ENCODE measurements at regions not wholly inside any gene's neighbourhood (a gene's known extent, or its start where the extent isn't known, plus 50 kb on each side); places are given as distances from the start of the nearest gene placed in this dataset.

DNA sequence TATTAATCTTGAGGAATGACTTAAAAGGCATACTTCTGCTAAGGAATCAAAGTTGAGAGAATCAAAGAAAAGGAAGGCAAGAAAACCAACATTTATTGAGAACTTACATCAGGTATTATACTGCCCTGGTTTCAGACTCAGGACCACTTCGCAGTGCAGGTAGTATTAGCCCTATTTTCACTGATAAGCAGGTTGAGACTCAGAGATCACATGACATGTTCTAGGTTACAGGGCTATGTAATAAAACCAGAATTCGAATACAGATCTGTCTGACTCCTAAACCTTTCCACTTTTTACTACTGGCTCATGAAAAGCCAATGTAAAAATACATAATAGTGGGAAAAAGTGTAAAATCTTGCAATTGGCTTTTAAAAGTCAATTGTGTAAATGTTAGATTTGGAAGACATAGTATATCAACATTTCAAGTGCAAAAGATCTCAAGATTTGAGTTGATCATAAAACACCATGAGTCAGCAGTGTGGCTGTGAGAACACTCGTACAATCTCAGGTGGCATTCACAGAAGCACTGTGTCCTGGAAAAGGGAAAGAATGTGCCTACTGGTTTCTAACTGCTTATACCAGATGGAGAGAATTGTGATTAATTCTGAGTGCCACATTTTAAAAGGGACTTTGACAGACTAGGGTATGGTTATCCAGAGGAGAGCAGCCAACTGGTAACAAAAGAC lies 195.8 kb upstream of the MKLN1 start:
- no peaks in the 10 kb centered on the region for H3K36me3 ChIP-seq (ENCODE audit: control insufficient read depth in 1 of 2, insufficient read depth in 2 of 2, low read length in 2 of 2)
- no peak overlapping the region for H3K27ac ChIP-seq (ENCODE audit: low read depth, low read length)
- H3K4me1 ChIP-seq (ENCODE audit: control insufficient read depth in 1 of 2, insufficient read depth in 2 of 2, low read length in 2 of 2), result peaks cover 5 to 15% of the 10 kb centered on the region in 2 experiments; a peak in 3 of 4 replicates
- BruUV-seq (replicated peaks), result no TSS peak
- POLR2A ChIA-PET, result no interaction called here
- H3K9ac ChIP-seq (ENCODE audit: low read length), result no peak overlapping the region
- TF ChIP-seq, protein P1, sequence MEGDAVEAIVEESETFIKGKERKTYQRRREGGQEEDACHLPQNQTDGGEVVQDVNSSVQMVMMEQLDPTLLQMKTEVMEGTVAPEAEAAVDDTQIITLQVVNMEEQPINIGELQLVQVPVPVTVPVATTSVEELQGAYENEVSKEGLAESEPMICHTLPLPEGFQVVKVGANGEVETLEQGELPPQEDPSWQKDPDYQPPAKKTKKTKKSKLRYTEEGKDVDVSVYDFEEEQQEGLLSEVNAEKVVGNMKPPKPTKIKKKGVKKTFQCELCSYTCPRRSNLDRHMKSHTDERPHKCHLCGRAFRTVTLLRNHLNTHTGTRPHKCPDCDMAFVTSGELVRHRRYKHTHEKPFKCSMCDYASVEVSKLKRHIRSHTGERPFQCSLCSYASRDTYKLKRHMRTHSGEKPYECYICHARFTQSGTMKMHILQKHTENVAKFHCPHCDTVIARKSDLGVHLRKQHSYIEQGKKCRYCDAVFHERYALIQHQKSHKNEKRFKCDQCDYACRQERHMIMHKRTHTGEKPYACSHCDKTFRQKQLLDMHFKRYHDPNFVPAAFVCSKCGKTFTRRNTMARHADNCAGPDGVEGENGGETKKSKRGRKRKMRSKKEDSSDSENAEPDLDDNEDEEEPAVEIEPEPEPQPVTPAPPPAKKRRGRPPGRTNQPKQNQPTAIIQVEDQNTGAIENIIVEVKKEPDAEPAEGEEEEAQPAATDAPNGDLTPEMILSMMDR (IDR thresholded peaks at IDR 0.05 in 2 of 3, conservative IDR thresholded peaks at IDR 0.05 in 1 of 3; ENCODE audit: borderline replicate concordance in 1 of 3, insufficient read depth in 1 of 3, low read depth in 2 of 3, low read length in 2 of 3), result no peak
- no peak for TF ChIP-seq CBX3 (IDR thresholded peaks at IDR 0.05; ENCODE audit: low read depth)
- TF ChIP-seq YY1 (IDR thresholded peaks at IDR 0.05; ENCODE audit: extremely low read depth, insufficient replicate concordance, low read depth, low read length), result no peak
- TF ChIP-seq FOSL1 (IDR thresholded peaks at IDR 0.05; ENCODE audit: low read depth), result no peak
- TF ChIP-seq EZH2 (IDR thresholded peaks at IDR 0.05), result no peak
- TF ChIP-seq, protein P2, sequence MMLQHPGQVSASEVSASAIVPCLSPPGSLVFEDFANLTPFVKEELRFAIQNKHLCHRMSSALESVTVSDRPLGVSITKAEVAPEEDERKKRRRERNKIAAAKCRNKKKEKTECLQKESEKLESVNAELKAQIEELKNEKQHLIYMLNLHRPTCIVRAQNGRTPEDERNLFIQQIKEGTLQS (IDR thresholded peaks at IDR 0.05), result no peak
- TF ChIP-seq, protein P3, sequence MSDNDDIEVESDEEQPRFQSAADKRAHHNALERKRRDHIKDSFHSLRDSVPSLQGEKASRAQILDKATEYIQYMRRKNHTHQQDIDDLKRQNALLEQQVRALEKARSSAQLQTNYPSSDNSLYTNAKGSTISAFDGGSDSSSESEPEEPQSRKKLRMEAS (IDR thresholded peaks at IDR 0.05), result no peak
- TF ChIP-seq EZH2phosphoT487 (IDR thresholded peaks at IDR 0.05; ENCODE audit: borderline replicate concordance), result no peak
- TF ChIP-seq ELF1 (IDR thresholded peaks at IDR 0.05; ENCODE audit: borderline replicate concordance, low read depth), result no peak
- TF ChIP-seq SRF (IDR thresholded peaks at IDR 0.05; ENCODE audit: low read depth), result no peak
- no peak overlapping the region for H3K4me3 ChIP-seq (replicated peaks in 1 of 2; ENCODE audit: low read depth in 1 of 2, low read length in 2 of 2)
- H3K9me3 ChIP-seq (ENCODE audit: control insufficient read depth in 1 of 2, insufficient read depth in 1 of 2, low read depth in 1 of 2, low read length in 2 of 2), result no peaks in the 10 kb centered on the region
- no peak overlapping the region for H3K4me2 ChIP-seq (ENCODE audit: low read length)
- H3K79me2 ChIP-seq (ENCODE audit: insufficient read depth, low read length), result no peaks in the 10 kb centered on the region
- CTCF ChIA-PET, result no interaction called here
- no peaks in the 10 kb centered on the region for H4K20me1 ChIP-seq (ENCODE audit: insufficient read depth)
- no peak overlapping the region for H2AFZ ChIP-seq (ENCODE audit: low read depth, low read length, poor library complexity, severe bottlenecking)
- DNase-seq (ENCODE audit: low read depth, low spot score) (no peak), ATAC-seq (no peak)
- no peaks in the 10 kb centered on the region for H3K9me2 ChIP-seq (ENCODE audit: insufficient read depth)
- RAD21 ChIA-PET (ENCODE audit: low non-redundant PET in 1 of 2, low total read pairs in 2 of 2, uncharacterized antibody in 2 of 2, unreplicated experiment in 2 of 2), result no interaction called here
- intact Hi-C loops (cut with micrococcal nuclease), result no loop called here
- H3K27me3 ChIP-seq (ENCODE audit: insufficient read depth, low read length), result no peaks in the 10 kb centered on the region
